ENCODE measurements at regions not wholly inside any gene's neighbourhood (a gene's known extent, or its start where the extent isn't known, plus 50 kb on each side); places are given as distances from the start of the nearest gene placed in this dataset.
"Not testable (repeated sequence)": the region's sequence is repeated elsewhere in the genome, so short reads cannot be mapped to it uniquely, and the experiment has no call there.

- DNase-seq (ENCODE audit: low spot score), result no peak
These were observed 100.1 kb upstream of the BET1 start for GRCh38 chr7:94104301-94104700.

GRCh38 chr7:94109556-94109955 lies 105.4 kb upstream of the BET1 start:
- DNase-seq (ENCODE audit: low spot score), result no peak

GRCh38 chr7:94111009-94111408 lies 106.9 kb upstream of the BET1 start:
- DNase-seq (ENCODE audit: low spot score), result no peak

- DNase-seq (ENCODE audit: low spot score), result no peak
These were observed 111.2 kb upstream of the BET1 start for GRCh38 chr7:94115316-94115715.

DNA sequence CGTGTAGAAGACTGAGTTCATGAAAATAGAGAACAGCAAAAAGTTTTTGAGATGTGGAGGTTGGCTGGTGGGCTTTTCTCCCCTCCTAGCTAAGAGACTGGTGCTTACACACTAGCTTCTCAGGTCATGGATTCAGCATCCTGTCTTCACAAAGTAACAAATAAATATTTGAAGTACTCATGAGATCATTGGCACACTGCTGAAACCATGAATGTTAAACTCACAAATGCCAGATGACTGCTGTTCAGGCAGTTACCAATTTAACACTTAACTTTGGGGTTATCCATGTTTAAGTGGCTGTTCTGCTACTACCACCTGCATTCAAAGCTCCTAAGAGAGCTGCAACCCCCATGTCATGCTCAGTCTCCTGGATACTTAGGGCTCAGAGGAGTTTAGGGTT lies 119.0 kb upstream of the BET1 start:
- DNase-seq (ENCODE audit: low spot score), result no peak

DNA sequence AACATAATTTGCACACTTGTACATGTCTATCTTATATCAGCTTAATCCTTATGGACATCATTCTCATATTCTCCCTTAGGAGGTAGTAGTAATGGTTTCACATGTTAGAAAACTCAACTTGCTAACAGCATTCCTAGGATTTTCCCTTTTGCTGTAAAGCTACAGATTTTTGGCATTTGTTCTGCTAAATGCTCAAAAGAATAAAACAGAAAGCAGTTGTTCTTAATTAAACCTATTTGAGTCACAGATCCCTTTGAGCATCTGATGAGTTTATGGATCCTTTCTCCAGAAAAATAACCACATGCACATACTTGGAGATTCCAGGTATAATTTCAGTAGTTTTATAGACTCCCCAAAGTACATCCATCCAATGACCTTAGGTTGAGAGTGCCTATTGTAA lies 122.9 kb upstream of the BET1 start:
- peak; percentile 29 for DNase-seq (ENCODE audit: low spot score)

GRCh38 chr7:94128072-94128471 lies 123.9 kb upstream of the BET1 start:
- no peak for DNase-seq (ENCODE audit: low spot score)

DNA sequence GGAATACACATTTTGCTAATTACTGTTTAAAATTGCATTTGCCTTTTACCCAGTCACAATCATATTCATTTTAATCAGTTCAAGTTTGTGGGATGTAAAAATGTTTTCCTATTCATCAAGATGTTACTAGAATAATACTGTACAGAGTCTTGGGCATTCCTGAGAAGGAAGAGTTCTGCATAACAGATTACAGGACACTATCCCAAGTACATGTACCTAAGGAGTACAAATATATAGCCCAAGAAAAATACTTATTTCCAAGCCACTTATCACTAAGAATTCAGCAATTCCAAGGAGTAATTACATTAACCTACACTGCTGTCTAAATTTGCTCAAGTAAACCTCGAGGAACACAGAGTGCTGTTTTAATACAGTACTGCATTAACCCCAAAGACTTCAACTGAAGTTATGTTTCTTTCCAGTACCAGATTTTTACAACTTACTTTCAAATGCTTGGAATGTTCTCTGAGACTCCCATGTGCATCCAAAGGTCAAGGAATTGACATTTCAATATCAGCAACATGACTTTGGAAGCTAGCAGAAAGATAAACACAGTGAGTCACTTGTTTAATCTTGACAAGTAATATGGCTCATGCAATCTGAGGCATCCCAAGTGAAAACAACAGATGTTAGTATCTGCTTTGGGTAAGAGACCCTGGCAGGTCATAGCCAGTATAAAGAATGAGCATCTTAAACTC lies 125.4 kb upstream of the BET1 start:
- peak; percentile 63 for DNase-seq (ENCODE audit: low spot score)

- no peak for DNase-seq (ENCODE audit: low spot score)
These were observed 126.6 kb upstream of the BET1 start for GRCh38 chr7:94130716-94131115.

- DNase-seq (ENCODE audit: low spot score), result no peak
These were observed 129.3 kb upstream of the BET1 start for GRCh38 chr7:94133460-94133859.

DNA sequence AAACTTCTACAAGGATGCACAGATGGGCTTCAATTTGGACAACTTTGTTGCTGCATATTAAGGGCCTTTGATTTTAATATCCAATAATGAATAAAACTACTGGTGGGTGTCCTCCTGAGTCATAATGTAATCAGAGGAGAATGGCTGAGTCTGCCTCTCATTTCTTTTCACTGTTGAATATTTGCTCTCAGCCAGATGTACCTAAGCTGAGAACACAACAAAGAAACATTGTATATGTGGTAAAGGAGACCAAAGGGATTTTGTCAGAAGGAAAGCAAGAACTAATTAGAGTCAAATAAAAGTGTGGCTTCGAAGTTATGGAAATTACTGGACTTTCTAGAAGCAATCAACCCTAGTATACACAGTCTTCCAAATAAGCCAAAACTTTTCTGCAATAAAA lies 131.0 kb upstream of the BET1 start:
- DNase-seq (ENCODE audit: low spot score), result no peak

DNA sequence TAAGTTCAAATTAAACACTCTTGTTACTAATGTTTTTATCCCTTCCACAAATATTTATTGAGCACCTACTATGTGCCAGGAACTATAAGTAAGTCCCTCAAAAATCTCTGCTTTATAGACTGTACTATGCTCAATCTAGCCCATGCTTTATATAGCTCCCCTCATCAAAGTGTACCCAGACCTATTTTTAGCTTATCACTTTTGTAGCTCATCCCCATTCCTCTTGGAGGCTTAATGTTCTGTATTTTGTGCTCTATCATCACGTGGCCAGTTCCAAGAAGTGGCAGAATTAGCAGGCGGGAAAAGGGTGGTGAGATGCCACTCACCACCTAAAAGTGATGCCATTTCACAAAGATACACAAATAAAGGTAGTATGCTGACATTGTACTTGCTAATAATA lies 138.1 kb upstream of the BET1 start:
- DNase-seq (ENCODE audit: low spot score), result no peak

DNA sequence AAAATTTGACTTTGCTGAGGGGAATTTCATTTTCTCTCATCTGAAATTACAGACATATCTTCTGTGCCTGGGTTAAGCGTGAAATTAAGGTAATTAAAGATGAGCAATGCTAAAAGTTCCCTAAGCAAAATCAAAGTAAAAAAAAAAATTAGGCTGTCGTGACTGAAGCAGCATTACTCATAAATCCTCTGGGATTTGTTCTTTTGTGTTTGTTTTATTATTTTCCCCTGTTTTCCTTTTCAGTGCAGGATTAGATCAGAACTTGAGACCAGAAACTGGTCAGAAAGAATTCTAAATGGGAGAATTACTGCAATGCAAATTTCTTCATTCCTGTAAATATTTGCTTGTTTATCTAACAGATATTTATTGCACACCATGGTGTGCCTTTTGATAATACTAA lies 141.4 kb upstream of the BET1 start:
- DNase-seq (ENCODE audit: low spot score), result peak; percentile 27

- DNase-seq (ENCODE audit: low spot score), result no peak
These were observed 142.3 kb upstream of the BET1 start for GRCh38 chr7:94146408-94146807.

GRCh38 chr7:94149789-94150545 lies 145.8 kb upstream of the BET1 start:
- DNase-seq (ENCODE audit: low spot score), result no peak

- no peak for DNase-seq (ENCODE audit: low spot score)
These were observed 150.0 kb upstream of the BET1 start for GRCh38 chr7:94154182-94154581.

- no peak for DNase-seq (ENCODE audit: low spot score)
These were observed 150.7 kb upstream of the BET1 start for GRCh38 chr7:94154858-94155257.

- not testable (repeated sequence) for DNase-seq (ENCODE audit: low spot score)
These were observed 153.6 kb upstream of the BET1 start for GRCh38 chr7:94157659-94158306.

DNA sequence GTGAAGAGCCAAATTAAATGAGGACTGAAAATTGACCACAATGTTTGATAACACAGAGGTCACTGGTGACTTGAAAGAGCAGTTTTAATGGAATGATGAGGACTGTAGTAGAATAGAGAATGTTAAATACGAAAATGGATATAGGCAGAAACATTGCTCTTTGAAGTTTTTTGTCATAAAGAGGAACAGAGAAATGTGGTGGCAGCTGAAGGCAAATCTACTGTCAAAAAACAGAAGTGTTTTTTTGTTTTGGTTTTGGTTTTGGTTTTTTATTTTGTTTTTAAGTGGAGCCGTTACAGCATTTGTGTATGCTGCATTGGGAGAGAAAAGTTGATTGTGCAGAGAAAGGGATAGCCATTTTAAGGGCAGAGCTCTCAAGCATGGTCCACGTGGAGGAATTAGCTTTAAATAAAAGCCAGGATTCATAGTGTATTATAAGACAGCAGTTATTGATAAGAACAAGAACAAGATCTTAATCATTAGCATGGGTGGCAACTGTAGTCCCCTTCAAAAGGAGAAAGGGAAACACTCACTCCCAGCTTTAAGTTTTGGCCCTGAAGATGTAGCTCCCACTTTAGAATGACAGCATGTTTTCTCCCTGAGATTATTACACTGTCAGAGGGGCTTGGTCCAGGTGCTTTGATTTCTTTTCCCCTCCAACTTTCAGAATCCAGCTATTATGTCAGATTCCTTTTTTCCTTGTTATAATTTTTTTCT lies 156.7 kb upstream of the BET1 start:
- DNase-seq (ENCODE audit: low spot score), result no peak

GRCh38 chr7:94161476-94161875 lies 157.3 kb upstream of the BET1 start:
- DNase-seq (ENCODE audit: low spot score), result no peak

GRCh38 chr7:94169682-94170081 lies 165.5 kb upstream of the BET1 start:
- DNase-seq (ENCODE audit: low spot score), result no peak

DNA sequence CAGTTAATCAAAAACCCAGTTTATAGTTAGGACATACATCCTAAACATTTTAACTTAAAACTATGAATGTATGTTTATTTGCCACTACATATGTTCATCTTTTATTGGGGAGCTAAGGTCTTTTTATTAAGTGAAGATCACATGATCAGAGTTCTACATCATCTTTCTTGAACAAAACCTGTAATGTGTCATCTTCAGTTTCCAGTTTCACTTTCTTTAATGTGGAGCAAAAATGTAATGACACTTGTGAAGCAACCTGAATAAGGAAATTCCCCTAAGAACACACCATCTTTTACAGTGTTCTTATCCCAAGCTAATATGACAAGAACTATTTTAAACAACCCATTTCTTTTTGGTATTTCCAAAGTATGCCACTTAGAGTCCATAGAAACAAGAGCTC lies 166.7 kb upstream of the BET1 start:
- DNase-seq (ENCODE audit: low spot score), result no peak

- DNase-seq (ENCODE audit: low spot score), result no peak
These were observed 169.3 kb upstream of the BET1 start for GRCh38 chr7:94173436-94173835.

Data from GM03348 (cell line).